ENCODE measurements at regions not wholly inside any gene's neighbourhood (a gene's known extent, or its start where the extent isn't known, plus 50 kb on each side); places are given as distances from the start of the nearest gene placed in this dataset.

GRCh38 chr14:61868846-61869245 is 106.6 kb downstream of the SNAPC1 start:
- no peak overlapping the region for H3K4me3 ChIP-seq (ENCODE audit: low read depth, low read length)
- no peak for TF ChIP-seq CTCF (IDR thresholded peaks at IDR 0.05; ENCODE audit: low read depth, low read length)

GRCh38 chr14:61870163-61870562 is 107.9 kb downstream of the SNAPC1 start:
- TF ChIP-seq CTCF (IDR thresholded peaks at IDR 0.05; ENCODE audit: low read depth, low read length): no peak
- no peak overlapping the region for H3K4me3 ChIP-seq (ENCODE audit: low read depth, low read length)

GRCh38 chr14:61872452-61872851 is 110.2 kb downstream of the SNAPC1 start:
- no peak overlapping the region for H3K4me3 ChIP-seq (ENCODE audit: low read depth, low read length)
- TF ChIP-seq CTCF (IDR thresholded peaks at IDR 0.05; ENCODE audit: low read depth, low read length): no peak

GRCh38 chr14:61875483-61875882 is 113.3 kb downstream of the SNAPC1 start:
- TF ChIP-seq CTCF (IDR thresholded peaks at IDR 0.05; ENCODE audit: low read depth, low read length): no peak
- H3K4me3 ChIP-seq (ENCODE audit: low read depth, low read length): no peak overlapping the region

- no peak for TF ChIP-seq CTCF (IDR thresholded peaks at IDR 0.05; ENCODE audit: low read depth, low read length)
- H3K4me3 ChIP-seq (ENCODE audit: low read depth, low read length): no peak overlapping the region
Measured at GRCh38 chr14:61876362-61877034, 114.3 kb downstream of the SNAPC1 start.

- H3K4me3 ChIP-seq (ENCODE audit: low read depth, low read length): no peak overlapping the region
- no peak for TF ChIP-seq CTCF (IDR thresholded peaks at IDR 0.05; ENCODE audit: low read depth, low read length)
Measured at GRCh38 chr14:61877035-61877390, 114.8 kb downstream of the SNAPC1 start.

GRCh38 chr14:61877768-61878167 is 115.5 kb downstream of the SNAPC1 start:
- no peak for TF ChIP-seq CTCF (IDR thresholded peaks at IDR 0.05; ENCODE audit: low read depth, low read length)
- H3K4me3 ChIP-seq (ENCODE audit: low read depth, low read length): no peak overlapping the region
